Transverse colon (tissue), 3 donors: ENCODE measurements at regions not wholly inside any gene's neighbourhood (a gene's known extent, or its start where the extent isn't known, plus 50 kb on each side); places are given as distances from the start of the nearest gene placed in this dataset.

ENCODE experiments used
- CTCF ChIP-seq, 5 experiments: fragments of 200-600 bp in 3 of 5; fragments of 450-650 bp in 2 of 5; sonication (generic) in 3 of 5; IDR thresholded peaks; 1 replicate in 2 of 5; 2 replicates in 3 of 5; pipeline ENCODE4 v1.5.1; 2016 to 2017; ENCODE audit warnings: antibody characterized with exemption in 5 of 5, inconsistent platforms in 3 of 5, mild to moderate bottlenecking in 2 of 5, moderate library complexity in 1 of 5
- EP300 ChIP-seq: sonication (generic); formaldehyde crosslinking; IDR thresholded peaks from one replicate; pipeline ENCODE4 v1.6.1; 2017; ENCODE audit warnings: antibody characterized with exemption, low read depth
- POLR2A ChIP-seq: fragments of 450-650 bp; IDR thresholded peaks from one replicate; pipeline ENCODE4 v1.6.1; 2016; ENCODE audit warnings: antibody characterized with exemption, mild to moderate bottlenecking, moderate library complexity

GRCh38 chr6:154921482-154921881, 73.6 kb upstream of the TIAM2 start:
- no peak for TF ChIP-seq CTCF (IDR thresholded peaks at IDR 0.05)
- TF ChIP-seq EP300: no peak
- no peak for TF ChIP-seq POLR2A
